IPS DF 6.9 (cell line): ENCODE measurements at regions not wholly inside any gene's neighbourhood (a gene's known extent, or its start where the extent isn't known, plus 50 kb on each side); places are given as distances from the start of the nearest gene placed in this dataset.
"Not testable (repeated sequence)": the region's sequence is repeated elsewhere in the genome, so short reads cannot be mapped to it uniquely, and the experiment has no call there.

Source experiments
- DNase-seq: peaks from one replicate; pipeline ENCODE4 v3.0.0-alpha.2; 2013; ENCODE audit warnings: low read depth, low spot score
- H3K27ac ChIP-seq: one replicate; pipeline ENCODE4 v1.5.1; 2013; ENCODE audit warnings: low read length, control low read depth
- H3K27me3 ChIP-seq: 2 replicates; pipeline ENCODE4 v1.6.1; 2013; ENCODE audit warnings: mild to moderate bottlenecking, low read length; ENCODE audit not compliant: control insufficient read depth, insufficient read depth
- H3K36me3 ChIP-seq: 2 replicates; pipeline ENCODE4 v1.6.1; 2013; ENCODE audit warnings: low read length; ENCODE audit not compliant: control insufficient read depth, insufficient read depth
- H3K4me1 ChIP-seq: 2 replicates; pipeline ENCODE4 v1.6.1; 2013; ENCODE audit warnings: low read length; ENCODE audit not compliant: control insufficient read depth, insufficient read depth
- H3K4me3 ChIP-seq: 2 replicates; pipeline ENCODE4 v1.5.1; 2013; ENCODE audit warnings: mild to moderate bottlenecking, low read length
- H3K9me3 ChIP-seq: 2 replicates; pipeline ENCODE4 v1.6.1; 2013; ENCODE audit warnings: low read length, inconsistent platforms; ENCODE audit not compliant: control insufficient read depth, insufficient read depth
- WGBS: extraction: QIAGEN DNeasy Blood & Tissue Kit; methylation state at CpG from one replicate; pipeline ENCODE4 v1.1.7; 2013; ENCODE audit warnings: mixed read lengths, missing lambda C conversion rate; ENCODE audit not compliant: insufficient read length, insufficient coverage; 5-methylcytosine and 5-hydroxymethylcytosine counted together

- Histone ChIP-seq H3K36me3 (no peaks in the 10 kb centered on the region), H3K4me3 (no peak overlapping the region), H3K4me1 (no peaks in the 10 kb centered on the region), H3K27me3 (no peaks in the 10 kb centered on the region), H3K9me3 (no peaks in the 10 kb centered on the region), H3K27ac (no peak overlapping the region)
- no peak for DNase-seq
- no CpG with 5 or more reads among the region's 7 CpGs for WGBS
Observed at GRCh38 chr10:43925793-43926192, 277.1 kb upstream of the ZNF32 start.

GRCh38 chr10:43923328-43923727 lies 274.6 kb upstream of the ZNF32 start:
- Histone ChIP-seq H3K4me1 (no peaks in the 10 kb centered on the region), H3K9me3 (no peaks in the 10 kb centered on the region), H3K4me3 (no peak overlapping the region), H3K27ac (no peak overlapping the region), H3K36me3 (no peaks in the 10 kb centered on the region), H3K27me3 (no peaks in the 10 kb centered on the region)
- DNase-seq = no peak
- no CpG with 5 or more reads among the region's 2 CpGs for WGBS

GRCh38 chr10:43922335-43923280 lies 273.9 kb upstream of the ZNF32 start:
- no peaks in the 10 kb centered on the region for H3K36me3 ChIP-seq
- no CpG with 5 or more reads among the region's 9 CpGs for WGBS
- H3K27ac ChIP-seq = no peak overlapping the region
- no peaks in the 10 kb centered on the region for H3K27me3 ChIP-seq
- H3K4me1 ChIP-seq = no peaks in the 10 kb centered on the region
- H3K4me3 ChIP-seq = no peak overlapping the region
- no peak for DNase-seq
- no peaks in the 10 kb centered on the region for H3K9me3 ChIP-seq

- Histone ChIP-seq H3K9me3 (no peaks in the 10 kb centered on the region), H3K4me1 (no peaks in the 10 kb centered on the region), H3K27ac (no peak overlapping the region), H3K27me3 (no peaks in the 10 kb centered on the region), H3K4me3 (no peak overlapping the region), H3K36me3 (no peaks in the 10 kb centered on the region)
- whole genome bisulfite sequencing = no CpG with 5 or more reads among the region's 9 CpGs
- no peak for DNase-seq
Observed at GRCh38 chr10:43921881-43922280, 273.2 kb upstream of the ZNF32 start.

- no peak for DNase-seq
- Histone ChIP-seq H3K36me3 (no peaks in the 10 kb centered on the region), H3K4me1 (no peaks in the 10 kb centered on the region), H3K27me3 (no peaks in the 10 kb centered on the region), H3K27ac (no peak overlapping the region), H3K4me3 (no peak overlapping the region), H3K9me3 (no peaks in the 10 kb centered on the region)
- no CpG with 5 or more reads among the region's 6 CpGs for WGBS
Observed at GRCh38 chr10:43921478-43921877, 272.8 kb upstream of the ZNF32 start.

- not testable (repeated sequence) for H3K27me3 ChIP-seq, H3K4me3 ChIP-seq, H3K9me3 ChIP-seq, DNase-seq, H3K36me3 ChIP-seq, H3K4me1 ChIP-seq, H3K27ac ChIP-seq
- WGBS = no CpG with 5 or more reads among the region's 12 CpGs
Observed at GRCh38 chr10:43920236-43920758, 271.6 kb upstream of the ZNF32 start.

GRCh38 chr10:43913676-43914235 lies 265.1 kb upstream of the ZNF32 start:
- Histone ChIP-seq H3K36me3 (no peaks in the 10 kb centered on the region), H3K27ac (no peak overlapping the region), H3K27me3 (no peaks in the 10 kb centered on the region), H3K4me3 (no peak overlapping the region), H3K9me3 (no peaks in the 10 kb centered on the region), H3K4me1 (no peaks in the 10 kb centered on the region)
- WGBS = no CpG with 5 or more reads among the region's 8 CpGs
- no peak for DNase-seq

GRCh38 chr10:43912469-43912868 lies 263.8 kb upstream of the ZNF32 start:
- DNase-seq = no peak
- no peak overlapping the region for H3K27ac ChIP-seq
- H3K36me3 ChIP-seq = no peaks in the 10 kb centered on the region
- no peaks in the 10 kb centered on the region for H3K4me1 ChIP-seq
- H3K9me3 ChIP-seq = no peaks in the 10 kb centered on the region
- H3K27me3 ChIP-seq = no peaks in the 10 kb centered on the region
- no CpG with 5 or more reads among the region's 3 CpGs for WGBS
- H3K4me3 ChIP-seq = no peak overlapping the region

- Histone ChIP-seq H3K4me1 (no peaks in the 10 kb centered on the region), H3K4me3 (no peak overlapping the region), H3K9me3 (no peaks in the 10 kb centered on the region), H3K36me3 (no peaks in the 10 kb centered on the region), H3K27me3 (no peaks in the 10 kb centered on the region), H3K27ac (no peak overlapping the region)
- WGBS = no CpG with 5 or more reads among the region's 8 CpGs
- DNase-seq = no peak
Observed at GRCh38 chr10:43906490-43906889, 257.8 kb upstream of the ZNF32 start.

GRCh38 chr10:43905512-43906236 lies 257.0 kb upstream of the ZNF32 start:
- Histone ChIP-seq H3K27ac (no peak overlapping the region), H3K36me3 (no peaks in the 10 kb centered on the region), H3K27me3 (no peaks in the 10 kb centered on the region), H3K4me1 (no peaks in the 10 kb centered on the region), H3K9me3 (no peaks in the 10 kb centered on the region), H3K4me3 (no peak overlapping the region)
- no CpG with 5 or more reads among the region's 10 CpGs for WGBS
- DNase-seq = no peak
